Kidney glomerular epithelial cell (primary cell): ENCODE measurements at regions not wholly inside any gene's neighbourhood (a gene's known extent, or its start where the extent isn't known, plus 50 kb on each side); places are given as distances from the start of the nearest gene placed in this dataset.

Experiments
- DNase-seq: peaks from one replicate; lab custom pipeline; 2025; lab: John Stamatoyannopoulos, UW

GRCh38 chr13:26967119-26968038 is 204.2 kb downstream of the USP12 start:
- no peak for DNase-seq

GRCh38 chr13:26966701-26967080 is 204.9 kb downstream of the USP12 start:
- DNase-seq, result no peak

GRCh38 chr13:26965952-26966700 is 205.5 kb downstream of the USP12 start:
- no peak for DNase-seq

GRCh38 chr13:26964278-26965250 is 204.0 kb upstream of the GPR12 start:
- no peak for DNase-seq

- no peak for DNase-seq
Observed at GRCh38 chr13:26962671-26963070, 202.1 kb upstream of the GPR12 start.

- DNase-seq, result no peak
Observed at GRCh38 chr13:26961890-26962615, 201.5 kb upstream of the GPR12 start.

GRCh38 chr13:26957182-26957581 is 196.6 kb upstream of the GPR12 start:
- no peak for DNase-seq

- DNase-seq, result no peak
Observed at GRCh38 chr13:26956522-26957142, 196.0 kb upstream of the GPR12 start.

GRCh38 chr13:26954976-26955375 is 194.4 kb upstream of the GPR12 start:
- DNase-seq, result no peak

GRCh38 chr13:26953291-26953690 is 192.7 kb upstream of the GPR12 start:
- no peak for DNase-seq

- no peak for DNase-seq
Observed at GRCh38 chr13:26952551-26953143, 192.1 kb upstream of the GPR12 start.

- DNase-seq, result no peak
Observed at GRCh38 chr13:26951581-26952177, 191.1 kb upstream of the GPR12 start.

GRCh38 chr13:26950968-26951367 is 190.4 kb upstream of the GPR12 start:
- no peak for DNase-seq

- no peak for DNase-seq
Observed at GRCh38 chr13:26950546-26950945, 190.0 kb upstream of the GPR12 start.

GRCh38 chr13:26949701-26950502 is 189.3 kb upstream of the GPR12 start:
- DNase-seq, result no peak

- no peak for DNase-seq
Observed at GRCh38 chr13:26948353-26948752, 187.8 kb upstream of the GPR12 start.

GRCh38 chr13:26946684-26947343 is 186.2 kb upstream of the GPR12 start:
- peak; percentile 48 for DNase-seq

GRCh38 chr13:26943748-26944147 is 183.2 kb upstream of the GPR12 start:
- no peak for DNase-seq

GRCh38 chr13:26942184-26942583 is 181.6 kb upstream of the GPR12 start:
- DNase-seq, result no peak
